ENCODE measurements at regions not wholly inside any gene's neighbourhood (a gene's known extent, or its start where the extent isn't known, plus 50 kb on each side); places are given as distances from the start of the nearest gene placed in this dataset.

GRCh38 chr4:28350485-28350884 is 1489.8 kb downstream of the STIM2 start:
- Histone ChIP-seq H3K4me3 (no peak overlapping the region), H2AFZ (ENCODE audit: control insufficient read depth, low read depth, low read length) (no peak overlapping the region), H3K4me2 (ENCODE audit: control insufficient read depth, insufficient read depth) (no peak overlapping the region), H3K9me3 (replicated peaks; ENCODE audit: control insufficient read depth, insufficient read depth, low read length) (no peaks in the 10 kb centered on the region), H3K27me3 (replicated peaks in 1 of 2; ENCODE audit: control insufficient read depth in 2 of 2, insufficient read depth in 2 of 2, low read length in 1 of 2) (no peaks in the 10 kb centered on the region), H3K36me3 (ENCODE audit: control insufficient read depth in 2 of 2, insufficient read depth in 2 of 2, low read length in 1 of 2) (no peaks in the 10 kb centered on the region), H3K9ac (ENCODE audit: control insufficient read depth, insufficient read depth, low read length) (no peak overlapping the region), H3K79me2 (ENCODE audit: control insufficient read depth, insufficient read depth, low read length) (no peaks in the 10 kb centered on the region), H4K20me1 (ENCODE audit: control insufficient read depth, insufficient read depth) (no peaks in the 10 kb centered on the region), H3K27ac (ENCODE audit: control insufficient read depth, insufficient read depth) (no peak overlapping the region), H3K4me1 (ENCODE audit: control insufficient read depth, insufficient read depth, low read length) (no peaks in the 10 kb centered on the region)
- FAIRE-seq (no peak), ATAC-seq (no peak), DNase-seq (ENCODE audit: low read depth, low spot score) (no peak)
- no TSS peak for BruUV-seq (replicated peaks)
- in situ Hi-C loops (cut with MboI) (no loop called here), intact Hi-C loops (cut with micrococcal nuclease; ENCODE audit: unreplicated experiment) (no loop called here)
- CTCF ChIA-PET, result no interaction called here
- POLR2A ChIA-PET, result no interaction called here
- no peak for TF ChIP-seq ATF2 (IDR thresholded peaks at IDR 0.05; ENCODE audit: low read length)
- no peak for TF ChIP-seq CBFB (IDR thresholded peaks at IDR 0.05; ENCODE audit: low read depth)
- TF ChIP-seq, protein P1, sequence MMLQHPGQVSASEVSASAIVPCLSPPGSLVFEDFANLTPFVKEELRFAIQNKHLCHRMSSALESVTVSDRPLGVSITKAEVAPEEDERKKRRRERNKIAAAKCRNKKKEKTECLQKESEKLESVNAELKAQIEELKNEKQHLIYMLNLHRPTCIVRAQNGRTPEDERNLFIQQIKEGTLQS (IDR thresholded peaks at IDR 0.05; ENCODE audit: borderline replicate concordance, extremely low read depth, low read depth, low read length), result no peak
- TF ChIP-seq, protein P2, sequence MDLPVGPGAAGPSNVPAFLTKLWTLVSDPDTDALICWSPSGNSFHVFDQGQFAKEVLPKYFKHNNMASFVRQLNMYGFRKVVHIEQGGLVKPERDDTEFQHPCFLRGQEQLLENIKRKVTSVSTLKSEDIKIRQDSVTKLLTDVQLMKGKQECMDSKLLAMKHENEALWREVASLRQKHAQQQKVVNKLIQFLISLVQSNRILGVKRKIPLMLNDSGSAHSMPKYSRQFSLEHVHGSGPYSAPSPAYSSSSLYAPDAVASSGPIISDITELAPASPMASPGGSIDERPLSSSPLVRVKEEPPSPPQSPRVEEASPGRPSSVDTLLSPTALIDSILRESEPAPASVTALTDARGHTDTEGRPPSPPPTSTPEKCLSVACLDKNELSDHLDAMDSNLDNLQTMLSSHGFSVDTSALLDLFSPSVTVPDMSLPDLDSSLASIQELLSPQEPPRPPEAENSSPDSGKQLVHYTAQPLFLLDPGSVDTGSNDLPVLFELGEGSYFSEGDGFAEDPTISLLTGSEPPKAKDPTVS (IDR thresholded peaks at IDR 0.05; ENCODE audit: low read depth, low read length), result no peak
- TF ChIP-seq CREM (IDR thresholded peaks at IDR 0.05; ENCODE audit: low read depth), result no peak
- no peak for TF ChIP-seq TBL1XR1 (IDR thresholded peaks at IDR 0.05; ENCODE audit: low read depth, low read length)
- no peak for TF ChIP-seq NFXL1 (IDR thresholded peaks at IDR 0.05; ENCODE audit: borderline replicate concordance)
- TF ChIP-seq MTA2 (IDR thresholded peaks at IDR 0.05; ENCODE audit: low read depth), result no peak
- no peak for TF ChIP-seq ZSCAN29 (IDR thresholded peaks at IDR 0.05)
- no peak for TF ChIP-seq DPF2 (IDR thresholded peaks at IDR 0.05)
- TF ChIP-seq RBBP5 (conservative IDR thresholded peaks at IDR 0.05), result no peak
- no peak for TF ChIP-seq GABPA (IDR thresholded peaks at IDR 0.05; ENCODE audit: low read depth)
- TF ChIP-seq SIX5 (IDR thresholded peaks at IDR 0.05; ENCODE audit: low read depth, low read length, severe bottlenecking), result no peak
- no peak for TF ChIP-seq SP1 (IDR thresholded peaks at IDR 0.05; ENCODE audit: low read depth, low read length)
- TF ChIP-seq NRF1 (conservative IDR thresholded peaks at IDR 0.05; ENCODE audit: low read depth, low read length), result no peak
- SMC1A ChIA-PET (ENCODE audit: uncharacterized antibody, unreplicated experiment), result no interaction called here
- RAD21 ChIA-PET (ENCODE audit: unreplicated experiment), result no interaction called here

Measured in GM12878 (cell line).